GM19193 (cell line): ENCODE measurements at regions not wholly inside any gene's neighbourhood (a gene's known extent, or its start where the extent isn't known, plus 50 kb on each side); places are given as distances from the start of the nearest gene placed in this dataset.

ENCODE experiments used
- POLR2A ChIP-seq: IDR thresholded peaks from 4 replicates; pipeline ENCODE4 v1.6.1; 2011; ENCODE audit not compliant: insufficient read depth, insufficient read length; ENCODE audit errors: extremely low read depth

DNA sequence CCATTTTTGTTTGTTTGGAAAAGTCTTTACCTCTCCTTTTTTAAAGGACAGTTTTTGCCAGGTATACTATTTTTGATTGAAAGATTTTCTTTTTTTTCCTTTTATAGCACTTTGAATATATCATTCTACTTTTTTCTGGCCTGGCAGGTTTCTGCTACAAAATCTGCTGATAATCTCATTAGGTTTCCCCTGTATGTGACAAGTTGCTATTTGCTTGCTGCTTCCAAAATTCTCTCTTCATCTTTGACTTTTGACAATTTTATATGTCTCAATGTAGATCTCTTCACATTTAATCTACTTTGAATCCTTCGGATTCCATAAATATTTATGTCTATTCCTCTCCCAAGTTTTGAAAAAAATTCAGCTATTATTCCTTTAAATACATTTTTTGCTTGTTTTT lies 838.5 kb downstream of the IGSF11 start:
- no peak for TF ChIP-seq POLR2A

DNA sequence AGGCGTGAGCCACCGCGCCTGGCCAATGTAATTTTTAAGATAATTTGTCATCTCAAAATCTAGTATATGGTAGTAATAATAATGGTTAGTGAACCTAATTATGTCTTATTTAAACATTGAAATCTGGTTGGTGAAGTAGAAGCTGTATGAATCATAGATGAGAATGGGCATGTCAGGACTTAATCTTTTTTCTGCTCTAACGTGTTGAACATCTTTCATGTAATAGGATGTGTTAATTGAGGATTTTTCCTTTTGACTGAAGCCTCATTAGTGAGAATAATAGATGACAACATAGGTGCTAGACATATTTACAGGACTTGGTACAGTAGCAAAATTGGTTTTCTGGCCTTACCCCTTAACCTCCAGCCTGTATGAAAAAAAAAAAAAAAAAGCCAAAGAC lies 835.6 kb downstream of the IGSF11 start:
- TF ChIP-seq POLR2A = no peak

DNA sequence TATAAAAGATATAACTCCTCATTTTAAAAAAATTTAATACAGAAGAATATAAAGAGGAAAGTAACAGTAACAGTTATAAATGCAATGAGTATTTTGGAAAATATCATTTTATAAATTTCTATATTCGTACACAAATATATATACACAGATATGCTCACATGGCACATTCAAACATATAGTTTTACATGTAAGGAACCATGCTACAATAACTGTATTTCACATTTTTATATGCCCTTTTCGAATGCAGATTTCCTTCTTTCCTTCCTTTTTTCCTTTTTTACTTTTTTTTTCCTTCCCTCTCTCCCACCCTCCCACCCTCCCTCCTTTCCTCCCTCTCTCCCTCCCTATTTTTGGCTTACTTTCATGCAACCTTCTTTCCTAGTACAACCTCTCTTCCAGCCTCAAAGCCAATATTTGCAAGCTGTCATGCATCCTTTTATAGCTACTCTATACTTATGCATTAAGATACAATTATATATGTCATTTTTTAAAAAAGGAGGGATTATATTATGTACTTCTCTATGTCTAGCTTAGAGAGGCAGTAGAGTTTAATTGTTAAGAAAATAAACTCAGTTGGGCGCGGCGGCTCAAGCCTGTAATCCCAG lies 830.5 kb downstream of the IGSF11 start:
- TF ChIP-seq POLR2A = no peak

DNA sequence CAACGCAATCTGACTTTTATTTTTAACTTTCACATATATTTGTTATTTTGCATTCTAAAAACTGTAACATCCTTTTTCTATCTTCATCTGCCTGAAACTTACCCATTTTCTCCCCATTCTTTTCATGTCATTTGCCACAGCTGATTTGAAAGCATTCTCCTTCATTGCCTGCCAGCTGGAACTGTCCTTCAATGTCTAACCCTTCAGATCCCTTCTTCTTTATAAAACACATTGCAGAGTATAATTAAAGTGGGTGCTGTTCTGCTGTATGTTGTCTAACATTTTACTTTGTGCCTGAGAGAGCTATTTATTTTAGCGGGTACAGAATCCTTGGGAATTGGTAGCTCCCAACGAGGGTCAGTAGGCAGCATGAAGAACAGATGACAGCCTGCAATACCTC lies 827.4 kb downstream of the IGSF11 start:
- no peak for TF ChIP-seq POLR2A

DNA sequence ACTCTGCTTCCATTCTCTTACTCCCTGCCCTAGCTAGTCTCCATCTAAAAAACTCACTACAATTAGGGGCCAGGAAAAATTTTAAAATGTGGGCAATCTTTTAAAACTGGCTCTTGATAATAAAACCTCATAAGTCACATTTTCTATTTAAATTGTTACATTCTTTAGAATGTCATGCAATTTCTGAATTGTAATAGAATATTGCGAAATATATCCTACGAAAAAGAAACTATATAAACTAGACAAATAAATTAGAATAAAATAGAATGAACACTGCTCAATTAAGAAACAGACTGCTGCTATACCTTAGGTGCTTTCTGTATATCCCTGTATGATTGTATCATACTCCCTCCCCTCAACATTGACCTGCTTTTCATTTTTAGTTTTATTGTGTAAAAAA lies 826.0 kb downstream of the IGSF11 start:
- TF ChIP-seq POLR2A = no peak

DNA sequence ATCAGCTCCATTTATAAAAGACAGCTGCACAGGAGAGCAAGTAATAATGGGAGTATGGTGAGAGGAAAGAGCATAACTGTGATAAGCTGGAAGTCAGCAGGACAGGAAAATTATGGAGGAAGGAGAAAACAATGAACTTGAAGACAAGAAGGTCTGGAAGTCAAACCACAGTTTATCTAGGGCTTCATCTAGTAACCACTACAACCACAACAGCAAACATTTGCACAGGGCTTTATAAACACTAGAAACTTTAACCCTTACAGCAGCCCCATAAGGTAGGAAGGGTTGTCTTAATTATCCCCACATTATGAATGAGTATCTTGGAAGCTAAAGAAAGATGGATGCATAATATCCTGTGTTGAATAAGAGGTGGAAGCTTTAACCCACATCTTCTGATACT lies 820.8 kb downstream of the IGSF11 start:
- TF ChIP-seq POLR2A = no peak

DNA sequence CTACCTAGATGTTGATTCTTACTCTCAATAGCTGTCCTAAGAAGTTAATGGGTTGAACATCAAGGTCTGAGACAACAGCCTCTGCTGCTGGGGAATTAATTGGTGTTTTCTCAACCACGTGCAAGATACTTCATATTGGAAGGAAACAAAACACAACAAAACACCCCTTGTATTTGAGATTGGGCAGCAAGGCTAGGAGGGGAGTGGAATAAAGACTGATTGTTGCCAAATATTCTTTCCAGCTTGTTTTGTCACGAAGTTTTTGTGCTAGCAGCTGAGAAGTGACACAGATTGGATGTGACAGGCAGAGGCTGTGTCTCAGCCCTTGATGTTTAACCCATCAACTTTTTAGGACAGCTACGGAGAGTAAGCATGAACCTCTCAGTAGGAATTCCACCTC lies 808.4 kb downstream of the IGSF11 start:
- TF ChIP-seq POLR2A = no peak

DNA sequence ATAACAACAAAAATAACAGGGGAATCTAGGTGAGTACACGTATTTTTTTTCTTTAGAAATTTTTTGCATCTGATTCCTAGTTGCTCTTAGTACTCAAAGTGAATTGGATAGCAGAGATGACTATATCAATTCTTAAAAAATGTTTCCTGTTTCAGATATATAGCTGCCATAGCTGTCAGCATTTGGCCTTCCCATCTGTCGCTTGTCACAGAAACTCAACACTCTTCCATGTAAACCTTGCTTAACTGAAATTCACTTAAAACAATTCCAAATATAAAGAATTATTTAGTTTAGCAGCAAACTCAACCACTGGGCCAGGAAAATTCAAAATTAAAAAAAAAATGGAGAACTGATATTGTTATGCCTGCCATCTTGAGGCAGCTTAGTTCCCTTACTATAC lies 807.5 kb downstream of the IGSF11 start:
- no peak for TF ChIP-seq POLR2A

DNA sequence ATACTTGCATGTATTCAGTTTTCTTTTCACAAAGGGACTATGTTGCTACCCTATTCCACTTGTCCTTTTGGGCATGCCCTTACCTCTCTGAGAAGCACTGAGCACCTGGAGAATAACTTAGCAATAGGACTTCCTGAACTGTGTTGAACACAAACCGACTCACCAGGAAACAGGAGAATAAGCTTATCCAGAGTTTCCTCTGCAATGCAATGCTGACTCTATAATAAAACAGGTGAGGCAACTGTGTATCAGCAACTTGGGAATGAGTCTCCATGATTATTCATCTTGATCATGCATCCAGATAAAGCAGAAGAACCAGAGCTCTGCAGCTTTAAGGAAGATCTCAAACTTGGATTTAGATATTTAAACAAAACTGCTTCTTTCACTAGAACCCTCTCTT lies 806.5 kb downstream of the IGSF11 start:
- no peak for TF ChIP-seq POLR2A

DNA sequence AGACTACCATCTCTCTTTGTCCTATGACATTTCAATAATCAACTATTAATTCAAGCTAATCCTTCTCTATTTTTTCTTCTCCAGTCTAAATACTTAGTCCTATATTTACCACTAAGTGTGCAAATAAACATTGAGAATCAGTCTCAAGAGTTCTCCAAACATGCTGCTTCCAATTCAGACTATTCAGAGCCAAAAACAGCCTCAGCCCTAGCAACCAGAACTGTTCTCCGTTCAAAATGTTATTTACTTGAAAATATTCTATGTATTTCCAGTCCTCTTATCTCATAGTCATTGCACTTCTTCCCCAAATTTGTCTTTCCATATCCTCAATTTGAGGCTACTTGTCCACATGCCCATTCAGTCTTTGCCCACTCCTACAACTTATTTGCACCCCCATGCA lies 805.5 kb downstream of the IGSF11 start:
- TF ChIP-seq POLR2A = no peak

DNA sequence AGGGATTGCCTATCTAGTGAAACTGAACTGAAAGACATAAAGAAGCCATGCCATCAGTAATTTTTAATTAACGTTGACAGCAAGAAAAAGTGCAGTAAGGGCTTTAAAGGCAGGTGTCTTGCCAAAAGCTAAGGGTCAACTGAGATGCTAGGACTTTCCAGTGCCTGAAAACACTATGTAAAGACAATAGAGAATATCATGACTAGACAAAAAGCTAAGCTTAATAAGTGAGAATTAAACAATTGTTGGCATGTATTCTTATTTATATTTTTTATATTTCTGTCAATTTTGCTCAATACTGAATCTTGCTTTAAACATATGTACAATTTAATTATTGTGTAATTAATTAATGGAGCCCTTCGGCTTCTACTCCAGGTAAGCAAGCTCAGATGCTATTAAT lies 803.1 kb downstream of the IGSF11 start:
- no peak for TF ChIP-seq POLR2A

DNA sequence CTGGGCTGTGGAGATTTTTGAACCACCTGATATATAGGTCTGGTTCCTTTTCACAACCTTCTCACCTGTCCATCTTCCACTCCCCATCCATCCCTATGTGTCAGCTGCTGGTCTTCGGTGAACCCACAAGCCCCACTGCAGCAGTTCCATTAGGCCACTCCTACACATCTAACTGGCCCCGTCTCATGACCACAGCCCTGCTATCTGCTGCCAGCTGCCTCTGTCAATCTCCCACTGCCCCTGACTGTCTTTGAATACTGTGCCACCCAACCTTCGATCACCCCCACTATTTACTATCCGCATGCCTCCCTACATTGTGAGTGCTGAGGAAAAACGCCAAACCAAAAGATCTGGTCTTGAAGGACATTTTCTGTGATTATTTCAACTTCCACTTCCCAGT lies 795.4 kb downstream of the IGSF11 start:
- no peak for TF ChIP-seq POLR2A

DNA sequence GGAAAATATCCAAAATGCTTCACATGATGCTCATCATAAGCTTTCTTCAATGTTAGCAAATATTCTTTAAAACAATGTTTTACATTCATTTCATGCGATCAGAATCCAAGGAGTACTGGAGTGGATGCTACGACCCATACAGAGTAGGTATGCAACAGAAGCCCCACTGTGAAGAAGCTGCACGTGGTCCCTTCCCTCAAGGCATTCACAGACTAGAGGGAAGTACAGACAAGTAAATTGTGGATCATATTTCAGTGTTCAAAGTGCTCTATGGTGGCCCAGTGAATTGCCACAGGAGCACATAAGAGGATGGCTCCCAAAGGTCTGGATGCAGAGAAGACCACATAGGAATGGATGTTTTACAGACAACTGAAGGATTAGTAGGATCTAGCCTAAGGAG lies 789.9 kb downstream of the IGSF11 start:
- no peak for TF ChIP-seq POLR2A

DNA sequence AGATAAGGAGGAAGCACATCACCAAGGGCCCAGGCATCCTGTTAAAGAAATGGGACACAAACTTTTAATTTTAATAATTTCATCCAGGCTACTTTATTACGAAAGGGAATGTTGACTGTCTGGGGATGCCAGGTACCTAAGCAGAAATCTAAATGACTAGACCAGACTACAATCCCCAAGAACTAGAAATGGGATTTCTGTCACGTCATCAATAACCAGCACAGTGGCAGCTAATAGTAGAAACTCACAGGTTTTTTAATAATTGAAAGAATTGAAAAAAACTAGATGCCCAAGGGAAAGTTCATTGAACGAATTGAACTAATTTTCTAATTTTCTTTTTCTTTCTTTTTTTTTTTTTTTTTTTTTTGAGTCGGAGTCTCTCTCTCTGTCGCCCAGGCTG lies 789.3 kb downstream of the IGSF11 start:
- TF ChIP-seq POLR2A = no peak

DNA sequence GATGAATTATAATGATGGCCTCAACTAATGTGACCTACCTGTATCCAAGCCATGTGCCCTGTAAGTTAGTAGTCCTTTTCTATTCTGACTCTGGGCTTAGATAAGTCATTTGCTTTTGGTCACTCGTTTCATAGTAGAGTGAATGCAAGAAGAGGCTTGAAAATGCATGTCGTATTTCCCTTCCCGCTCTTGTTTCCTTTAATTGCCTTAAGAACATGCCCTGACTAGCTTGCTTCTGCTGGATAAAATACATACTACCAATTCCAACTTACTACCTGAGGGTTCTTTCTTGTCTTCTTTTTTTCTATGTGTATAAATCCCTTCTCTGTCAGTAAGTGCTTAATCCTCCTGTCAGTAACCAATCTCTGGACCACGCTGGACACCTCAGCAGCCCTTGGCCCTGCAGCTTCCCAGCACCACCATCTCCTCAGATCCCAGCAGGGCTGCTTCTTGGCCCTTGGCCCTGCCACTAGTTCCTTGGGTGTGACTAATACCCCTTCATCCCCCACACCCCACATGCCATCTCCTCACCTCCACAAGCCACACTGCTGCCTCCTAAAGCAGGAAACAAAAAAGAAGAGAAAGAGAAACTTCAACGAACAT lies 771.7 kb downstream of the IGSF11 start:
- TF ChIP-seq POLR2A = no peak

DNA sequence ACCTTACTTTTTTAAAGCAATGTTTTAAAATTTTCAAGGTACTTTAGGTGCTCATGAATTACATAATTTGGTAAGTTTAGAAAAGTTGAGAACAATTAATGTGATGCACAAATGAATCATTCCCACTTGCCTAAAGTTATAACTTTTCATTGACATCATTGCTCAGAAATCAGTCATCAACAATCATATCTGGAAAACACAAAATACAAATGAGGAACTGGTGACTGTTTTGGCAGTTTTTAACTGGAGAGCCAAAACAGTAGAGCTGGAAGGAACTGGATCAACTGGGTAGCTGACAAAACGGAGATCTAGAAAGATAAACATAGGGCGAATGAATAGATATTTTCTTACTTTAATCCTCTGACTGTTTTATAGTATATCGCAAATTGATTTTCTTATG lies 767.1 kb downstream of the IGSF11 start:
- TF ChIP-seq POLR2A = no peak
